Fibroblast of pulmonary artery (primary cell): ENCODE measurements at regions not wholly inside any gene's neighbourhood (a gene's known extent, or its start where the extent isn't known, plus 50 kb on each side); places are given as distances from the start of the nearest gene placed in this dataset.
A peak's percentile ranks its signal among the peaks of the same experiment; 100 is the strongest.

Source experiments
- DNase-seq: peaks from one replicate; pipeline ENCODE4 v3.0.0-alpha.2; 2010; ENCODE audit warnings: low read depth
- H3K4me3 ChIP-seq: replicated peaks from 2 replicates; pipeline ENCODE4 v1.5.1; 2011; ENCODE audit warnings: low read depth, mild to moderate bottlenecking, control low read depth, low read length, moderate library complexity
- CTCF ChIP-seq: IDR thresholded peaks from 2 replicates; pipeline ENCODE4 v1.5.1; 2011; ENCODE audit warnings: mild to moderate bottlenecking, control low read depth, low read length, inconsistent platforms; ENCODE audit errors: missing control alignments

- TF ChIP-seq CTCF = no peak
- no peak for DNase-seq
- no peak overlapping the region for H3K4me3 ChIP-seq
Measured at GRCh38 chr16:73730481-73731090, 566.0 kb upstream of the PSMD7 start.

- H3K4me3 ChIP-seq = no peak overlapping the region
- no peak for TF ChIP-seq CTCF
- no peak for DNase-seq
Measured at GRCh38 chr16:73725156-73725555, 571.5 kb upstream of the PSMD7 start.

GRCh38 chr16:73724503-73724902 is 572.1 kb upstream of the PSMD7 start:
- no peak for TF ChIP-seq CTCF
- DNase-seq = no peak
- H3K4me3 ChIP-seq = no peak overlapping the region

GRCh38 chr16:73717266-73717974 is 579.2 kb upstream of the PSMD7 start:
- DNase-seq = no peak
- H3K4me3 ChIP-seq = no peak overlapping the region
- no peak for TF ChIP-seq CTCF

- DNase-seq = no peak
- H3K4me3 ChIP-seq = no peak overlapping the region
- TF ChIP-seq CTCF = no peak
Measured at GRCh38 chr16:73714976-73715375, 581.6 kb upstream of the PSMD7 start.

- no peak for TF ChIP-seq CTCF
- peak; percentile 1 for DNase-seq
- H3K4me3 ChIP-seq = no peak overlapping the region
Measured at GRCh38 chr16:73713778-73714495, 582.7 kb upstream of the PSMD7 start.

- no peak for TF ChIP-seq CTCF
- no peak overlapping the region for H3K4me3 ChIP-seq
- no peak for DNase-seq
Measured at GRCh38 chr16:73713251-73713650, 583.4 kb upstream of the PSMD7 start.
